Thyroid gland (tissue), 4 donors: ENCODE measurements at regions not wholly inside any gene's neighbourhood (a gene's known extent, or its start where the extent isn't known, plus 50 kb on each side); places are given as distances from the start of the nearest gene placed in this dataset.

Experiments
- POLR2A ChIP-seq, 2 donors: fragments of 450-650 bp; IDR thresholded peaks; one replicate each; pipeline ENCODE4 v1.6.1; 2017; ENCODE audit warnings: antibody characterized with exemption in 2 of 2, mild to moderate bottlenecking in 2 of 2, moderate library complexity in 1 of 2
- TF ChIP-seq, protein P1 (sequence below), 6 experiments: fragments of 200-600 bp in 3 of 6; fragments of 450-650 bp in 3 of 6; sonication (generic) in 3 of 6; IDR thresholded peaks; one replicate each; pipeline ENCODE4 v1.5.1; 2016 to 2019; ENCODE audit warnings: antibody characterized with exemption in 6 of 6, mild to moderate bottlenecking in 2 of 6, inconsistent platforms in 1 of 6, moderate library complexity in 1 of 6

GRCh38 chr5:38719403-38719802, 126.4 kb upstream of the OSMR start:
- TF ChIP-seq, protein P1, sequence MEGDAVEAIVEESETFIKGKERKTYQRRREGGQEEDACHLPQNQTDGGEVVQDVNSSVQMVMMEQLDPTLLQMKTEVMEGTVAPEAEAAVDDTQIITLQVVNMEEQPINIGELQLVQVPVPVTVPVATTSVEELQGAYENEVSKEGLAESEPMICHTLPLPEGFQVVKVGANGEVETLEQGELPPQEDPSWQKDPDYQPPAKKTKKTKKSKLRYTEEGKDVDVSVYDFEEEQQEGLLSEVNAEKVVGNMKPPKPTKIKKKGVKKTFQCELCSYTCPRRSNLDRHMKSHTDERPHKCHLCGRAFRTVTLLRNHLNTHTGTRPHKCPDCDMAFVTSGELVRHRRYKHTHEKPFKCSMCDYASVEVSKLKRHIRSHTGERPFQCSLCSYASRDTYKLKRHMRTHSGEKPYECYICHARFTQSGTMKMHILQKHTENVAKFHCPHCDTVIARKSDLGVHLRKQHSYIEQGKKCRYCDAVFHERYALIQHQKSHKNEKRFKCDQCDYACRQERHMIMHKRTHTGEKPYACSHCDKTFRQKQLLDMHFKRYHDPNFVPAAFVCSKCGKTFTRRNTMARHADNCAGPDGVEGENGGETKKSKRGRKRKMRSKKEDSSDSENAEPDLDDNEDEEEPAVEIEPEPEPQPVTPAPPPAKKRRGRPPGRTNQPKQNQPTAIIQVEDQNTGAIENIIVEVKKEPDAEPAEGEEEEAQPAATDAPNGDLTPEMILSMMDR (IDR thresholded peaks at IDR 0.05): no peak
- TF ChIP-seq POLR2A (IDR thresholded peaks at IDR 0.05): no peak
